ENCODE measurements at regions not wholly inside any gene's neighbourhood (a gene's known extent, or its start where the extent isn't known, plus 50 kb on each side); places are given as distances from the start of the nearest gene placed in this dataset.
A peak's percentile ranks its signal among the peaks of the same experiment; 100 is the strongest.

DNA sequence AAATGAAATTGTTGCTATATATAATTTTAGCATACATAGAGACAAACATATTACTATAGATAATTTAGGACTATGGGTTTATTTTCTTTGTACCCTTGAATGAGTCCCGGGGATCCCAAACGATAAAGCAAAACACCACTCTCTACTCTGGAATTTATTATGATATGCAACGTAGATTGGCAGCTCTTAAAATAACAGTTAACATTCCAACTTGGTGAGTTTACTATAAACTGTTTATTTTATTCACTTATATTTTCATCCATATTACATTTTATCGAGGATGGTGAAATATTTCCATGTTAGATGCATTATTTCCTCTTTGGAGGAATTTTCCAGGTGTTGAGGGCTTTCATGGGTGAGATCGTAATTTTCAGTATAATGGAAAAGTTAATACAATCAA is 138.7 kb upstream of the DGKB start:
- TF ChIP-seq, protein P1, sequence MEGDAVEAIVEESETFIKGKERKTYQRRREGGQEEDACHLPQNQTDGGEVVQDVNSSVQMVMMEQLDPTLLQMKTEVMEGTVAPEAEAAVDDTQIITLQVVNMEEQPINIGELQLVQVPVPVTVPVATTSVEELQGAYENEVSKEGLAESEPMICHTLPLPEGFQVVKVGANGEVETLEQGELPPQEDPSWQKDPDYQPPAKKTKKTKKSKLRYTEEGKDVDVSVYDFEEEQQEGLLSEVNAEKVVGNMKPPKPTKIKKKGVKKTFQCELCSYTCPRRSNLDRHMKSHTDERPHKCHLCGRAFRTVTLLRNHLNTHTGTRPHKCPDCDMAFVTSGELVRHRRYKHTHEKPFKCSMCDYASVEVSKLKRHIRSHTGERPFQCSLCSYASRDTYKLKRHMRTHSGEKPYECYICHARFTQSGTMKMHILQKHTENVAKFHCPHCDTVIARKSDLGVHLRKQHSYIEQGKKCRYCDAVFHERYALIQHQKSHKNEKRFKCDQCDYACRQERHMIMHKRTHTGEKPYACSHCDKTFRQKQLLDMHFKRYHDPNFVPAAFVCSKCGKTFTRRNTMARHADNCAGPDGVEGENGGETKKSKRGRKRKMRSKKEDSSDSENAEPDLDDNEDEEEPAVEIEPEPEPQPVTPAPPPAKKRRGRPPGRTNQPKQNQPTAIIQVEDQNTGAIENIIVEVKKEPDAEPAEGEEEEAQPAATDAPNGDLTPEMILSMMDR (IDR thresholded peaks at IDR 0.05; ENCODE audit: insufficient read depth, low read length) = no peak
- peak; percentile 17 for DNase-seq (ENCODE audit: low read depth)
- H3K4me3 ChIP-seq (ENCODE audit: low read depth, low read length) = no peak overlapping the region

GRCh38 chr7:15035814-15036213 is 133.3 kb upstream of the DGKB start:
- no peak for DNase-seq (ENCODE audit: low read depth)
- no peak overlapping the region for H3K4me3 ChIP-seq (ENCODE audit: low read depth, low read length)
- TF ChIP-seq, protein P1 (IDR thresholded peaks at IDR 0.05; ENCODE audit: insufficient read depth, low read length) = no peak

- no peak overlapping the region for H3K4me3 ChIP-seq (ENCODE audit: low read depth, low read length)
- no peak for DNase-seq (ENCODE audit: low read depth)
- TF ChIP-seq, protein P1 (IDR thresholded peaks at IDR 0.05; ENCODE audit: insufficient read depth, low read length) = no peak
Observed at GRCh38 chr7:15033039-15033438, 130.5 kb upstream of the DGKB start.

GRCh38 chr7:15018981-15019380 is 116.4 kb upstream of the DGKB start:
- DNase-seq (ENCODE audit: low read depth) = no peak
- TF ChIP-seq, protein P1 (IDR thresholded peaks at IDR 0.05; ENCODE audit: insufficient read depth, low read length) = no peak
- H3K4me3 ChIP-seq (ENCODE audit: low read depth, low read length) = no peak overlapping the region

GRCh38 chr7:15016766-15017165 is 114.2 kb upstream of the DGKB start:
- DNase-seq (ENCODE audit: low read depth) = no peak
- H3K4me3 ChIP-seq (ENCODE audit: low read depth, low read length) = no peak overlapping the region
- TF ChIP-seq, protein P1 (IDR thresholded peaks at IDR 0.05; ENCODE audit: insufficient read depth, low read length) = no peak

GRCh38 chr7:15016315-15016667 is 113.7 kb upstream of the DGKB start:
- H3K4me3 ChIP-seq (ENCODE audit: low read depth, low read length) = no peak overlapping the region
- DNase-seq (ENCODE audit: low read depth) = no peak
- TF ChIP-seq, protein P1 (IDR thresholded peaks at IDR 0.05; ENCODE audit: insufficient read depth, low read length) = no peak

DNA sequence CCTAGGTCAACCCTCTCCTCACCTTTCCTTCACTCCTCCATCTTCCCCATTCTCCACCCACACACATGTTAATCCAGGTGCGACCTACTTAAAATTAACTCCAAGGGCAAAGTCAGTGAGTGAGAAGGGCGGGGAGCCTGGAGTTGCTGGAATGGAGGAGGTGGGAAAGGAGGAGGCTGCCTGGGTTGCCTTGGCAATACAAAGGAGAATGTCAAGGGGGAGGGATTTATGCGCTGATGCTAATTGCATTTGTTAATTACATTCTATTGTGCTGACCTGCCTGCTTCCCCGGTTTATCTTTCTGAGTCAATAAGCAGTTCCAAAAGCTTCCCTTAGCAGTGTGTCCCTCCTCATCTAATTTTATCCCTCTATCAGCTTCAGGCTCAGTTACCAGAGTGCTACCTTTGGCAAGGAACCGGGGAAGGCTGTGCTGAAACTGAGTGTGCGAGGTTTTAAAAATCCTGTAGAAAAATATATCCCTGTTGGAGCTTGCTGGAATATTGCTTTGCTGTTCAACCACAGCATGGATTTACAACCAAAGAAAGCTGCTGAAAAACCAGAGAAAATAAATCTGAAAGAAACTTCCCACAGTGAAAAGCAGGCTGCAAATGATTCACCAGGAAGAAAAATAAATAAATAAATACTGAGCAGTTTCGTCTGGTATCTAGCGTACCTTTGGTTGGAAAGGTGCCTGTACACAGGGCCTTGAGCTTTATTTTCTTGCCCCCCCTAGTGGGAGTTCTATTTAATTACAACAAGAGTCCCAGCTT is 113.2 kb upstream of the DGKB start:
- TF ChIP-seq, protein P1 (IDR thresholded peaks at IDR 0.05; ENCODE audit: insufficient read depth, low read length) = peak; percentile 61
- H3K4me3 ChIP-seq (ENCODE audit: low read depth, low read length) = no peak overlapping the region
- DNase-seq (ENCODE audit: low read depth) = peak; percentile 79

All from fibroblast of the aortic adventitia (primary cell).